HL-60/S4 (cell line): ENCODE measurements at regions not wholly inside any gene's neighbourhood (a gene's known extent, or its start where the extent isn't known, plus 50 kb on each side); places are given as distances from the start of the nearest gene placed in this dataset.

ENCODE experiments used
- in situ Hi-C: fragments of 300-500 bp; cut with MboI; formaldehyde crosslinking; loops from 2 replicates; pipeline ENCODE4 v1.14.3; 2022; ENCODE audit warnings: low sequenced_read_pairs

DNA sequence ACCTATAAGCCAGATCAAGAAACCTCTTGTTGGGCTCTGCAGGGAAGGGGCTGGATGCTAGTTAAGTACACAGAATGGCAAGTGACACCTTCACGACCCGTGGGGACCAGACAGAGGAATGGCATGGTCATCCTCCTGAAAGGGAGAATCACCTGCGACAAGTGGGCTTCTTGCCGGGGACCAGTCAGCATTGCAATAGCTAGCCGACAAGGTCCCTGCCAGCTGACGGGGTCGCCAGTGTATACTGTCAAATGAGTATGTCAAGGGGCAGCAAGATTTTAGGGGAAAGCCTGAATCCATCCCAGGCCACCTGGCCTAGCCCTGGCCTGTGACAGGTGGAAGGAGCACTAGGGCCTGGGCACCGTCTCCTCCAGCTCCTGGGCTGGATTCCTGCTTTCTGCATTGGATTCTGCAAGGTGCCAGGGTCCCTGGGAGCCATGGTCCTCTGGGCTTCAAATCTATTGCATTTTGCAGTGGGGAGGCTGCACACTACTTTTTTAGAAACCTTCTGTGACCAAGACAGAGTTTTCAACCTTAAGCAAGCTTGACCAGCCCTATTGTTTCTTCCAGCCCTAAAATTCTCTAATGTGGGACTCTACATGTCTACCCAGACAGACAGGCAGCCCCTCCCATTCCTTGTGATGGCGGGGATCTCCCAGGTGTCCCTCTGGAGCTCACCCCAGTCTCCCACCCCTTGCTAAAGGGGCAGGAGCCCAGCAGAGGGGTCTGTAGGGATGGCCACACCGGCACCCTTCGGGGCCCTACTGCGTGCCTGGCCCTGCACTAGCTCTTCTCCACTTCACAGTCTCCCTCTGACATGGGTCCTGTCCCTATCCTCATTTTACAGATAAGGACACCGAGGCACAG, 178.5 kb downstream of the GLI2 start:
- in situ Hi-C loops = no loop called here

- in situ Hi-C loops = no loop called here
Measured at GRCh38 chr2:120914839-120915521, 179.3 kb downstream of the GLI2 start.

- in situ Hi-C loops = no loop called here
Measured at GRCh38 chr2:120915670-120916069, 180.0 kb downstream of the GLI2 start.

DNA sequence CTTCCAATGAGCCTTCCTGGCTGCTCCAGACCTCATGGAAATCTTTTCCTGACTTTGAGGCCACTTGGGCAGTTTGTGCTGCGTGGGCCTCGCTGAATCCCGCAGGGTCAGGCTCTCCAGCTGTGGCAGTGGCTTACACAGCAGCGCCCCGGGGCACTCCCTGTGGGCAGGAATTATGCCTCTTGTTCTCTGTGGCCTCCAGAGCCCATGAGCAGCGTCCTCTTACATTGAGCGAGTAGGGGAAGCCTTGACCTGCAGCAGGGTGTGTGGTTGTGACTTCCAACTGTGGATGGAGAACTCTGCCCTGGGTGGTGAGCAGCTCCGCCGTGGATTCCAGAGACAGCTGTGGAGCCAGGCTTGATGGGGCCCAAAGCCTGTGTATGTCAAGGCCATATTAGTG, 180.8 kb downstream of the GLI2 start:
- in situ Hi-C loops = no loop called here

GRCh38 chr2:120917886-120918285, 182.2 kb downstream of the GLI2 start:
- in situ Hi-C loops = no loop called here

- in situ Hi-C loops = no loop called here
Measured at GRCh38 chr2:120919216-120919615, 183.5 kb downstream of the GLI2 start.

- in situ Hi-C loops = no loop called here
Measured at GRCh38 chr2:120919771-120920453, 184.2 kb downstream of the GLI2 start.

GRCh38 chr2:120920454-120921148, 184.9 kb downstream of the GLI2 start:
- in situ Hi-C loops = no loop called here

GRCh38 chr2:120921457-120921856, 185.8 kb downstream of the GLI2 start:
- in situ Hi-C loops = no loop called here

DNA sequence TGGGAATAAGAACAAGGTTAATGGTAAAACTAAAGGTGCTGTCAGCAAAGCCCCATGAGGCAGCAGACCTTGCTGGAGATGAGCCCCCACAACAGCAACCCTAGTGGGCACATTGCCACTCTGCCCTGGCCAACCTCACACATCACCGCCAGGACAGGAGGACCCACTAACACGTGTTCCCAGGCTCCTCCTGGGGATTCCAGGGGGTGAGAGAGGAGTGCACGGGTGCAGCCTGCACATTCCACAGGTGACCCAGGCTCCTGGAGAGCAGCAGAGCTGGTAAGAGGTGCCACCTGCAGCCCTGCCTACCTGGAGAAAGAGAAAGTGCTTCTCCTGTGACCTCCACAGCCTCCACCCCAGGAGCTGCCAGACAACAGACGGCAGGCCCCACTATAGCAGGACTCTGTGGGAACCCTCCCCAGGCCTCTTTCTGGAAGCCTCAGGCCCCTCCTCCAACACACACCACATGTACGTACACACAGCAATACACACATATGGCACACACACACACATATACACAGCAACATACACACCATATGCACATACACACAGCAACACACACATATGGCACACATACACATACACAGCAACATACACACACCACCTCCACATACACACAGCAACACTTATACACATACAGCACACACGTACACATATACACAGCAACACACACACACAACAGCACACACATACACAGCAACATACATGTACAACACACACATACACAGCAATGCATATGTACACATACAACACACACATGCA, 187.1 kb downstream of the GLI2 start:
- in situ Hi-C loops = no loop called here

- in situ Hi-C loops = no loop called here
Measured at GRCh38 chr2:120923426-120923825, 187.8 kb downstream of the GLI2 start.

DNA sequence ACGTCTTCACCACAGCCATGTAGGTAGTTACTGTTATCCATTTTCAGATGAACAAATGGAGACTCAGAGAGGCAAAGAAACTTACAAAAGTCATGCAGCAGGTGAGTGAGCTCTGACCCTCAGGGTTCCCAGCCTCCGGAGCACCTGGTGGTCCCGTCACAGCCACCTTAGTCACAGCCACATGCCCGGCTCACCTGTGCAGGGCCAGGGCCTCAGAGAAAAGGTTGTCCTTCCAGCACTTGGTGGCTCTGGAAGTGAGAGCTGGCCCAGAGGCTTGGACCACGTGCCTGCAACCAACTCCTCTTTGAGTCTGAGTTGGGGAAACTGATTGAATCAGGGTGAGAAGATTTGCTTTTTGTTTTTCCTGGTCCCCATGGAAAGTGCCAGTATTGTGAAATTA, 189.3 kb downstream of the GLI2 start:
- in situ Hi-C loops = no loop called here

- in situ Hi-C loops = no loop called here
Measured at GRCh38 chr2:120926463-120927264, 191.0 kb downstream of the GLI2 start.

DNA sequence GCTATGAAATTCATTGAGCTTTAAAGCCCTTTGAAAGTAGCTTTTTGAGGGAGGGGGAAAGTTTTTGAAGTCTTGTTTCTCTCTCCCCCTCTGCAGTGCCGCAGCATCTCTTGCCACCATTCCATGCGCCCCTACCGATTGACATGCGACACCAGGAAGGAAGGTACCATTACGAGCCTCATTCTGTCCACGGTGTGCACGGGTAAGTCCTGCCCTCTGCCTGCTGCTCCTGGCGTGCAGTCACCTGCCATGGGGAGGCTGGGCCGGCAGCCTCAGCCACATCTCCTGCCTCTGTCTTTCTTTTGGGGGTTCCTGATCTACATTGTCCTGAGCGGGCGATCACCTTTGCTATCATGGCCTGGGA, 191.6 kb downstream of the GLI2 start:
- in situ Hi-C loops = no loop called here

DNA sequence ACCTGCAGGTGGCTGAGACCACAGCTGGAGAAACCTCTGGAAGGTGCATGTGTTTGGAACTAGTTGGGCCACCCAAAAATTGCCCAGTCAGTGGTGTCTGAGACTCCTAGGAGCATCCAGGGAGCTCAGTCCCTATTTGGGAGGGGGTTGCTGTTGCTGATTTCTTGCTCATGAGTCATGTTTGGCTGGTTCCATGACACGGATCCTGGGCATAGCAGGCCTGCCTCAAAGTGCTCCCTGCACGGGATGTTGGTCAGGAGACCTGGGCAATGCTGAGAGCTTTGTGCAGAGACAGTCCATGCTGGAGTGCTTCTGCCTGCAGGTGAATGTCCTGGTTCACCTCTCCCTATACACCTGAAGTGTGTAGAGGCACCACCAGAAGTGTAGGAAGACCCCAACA, 194.2 kb downstream of the GLI2 start:
- in situ Hi-C loops = no loop called here

GRCh38 chr2:120930236-120930635, 194.6 kb downstream of the GLI2 start:
- in situ Hi-C loops = no loop called here

GRCh38 chr2:120930864-120931263, 195.2 kb downstream of the GLI2 start:
- in situ Hi-C loops = no loop called here

DNA sequence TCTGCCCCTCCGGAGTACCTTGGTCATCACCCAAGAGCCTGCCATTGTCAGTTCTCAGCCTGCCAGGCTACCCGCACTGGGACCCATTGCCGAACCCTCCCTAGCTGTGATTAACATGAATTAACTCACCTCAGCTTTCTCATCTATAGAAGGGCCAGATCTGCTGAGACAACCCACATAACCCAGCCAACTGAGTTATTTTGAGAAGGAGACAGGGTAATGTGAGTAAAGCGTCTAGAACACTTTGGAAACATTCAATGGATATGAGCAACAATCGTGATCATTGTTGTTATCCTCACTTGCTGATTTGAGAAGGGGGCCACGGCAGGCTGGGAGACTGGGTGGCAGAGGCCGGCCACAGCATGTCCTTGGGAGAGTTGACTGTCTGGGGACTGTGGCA, 196.8 kb downstream of the GLI2 start:
- in situ Hi-C loops = no loop called here

- in situ Hi-C loops = no loop called here
Measured at GRCh38 chr2:120932881-120933280, 197.2 kb downstream of the GLI2 start.
